ENCODE measurements at regions not wholly inside any gene's neighbourhood (a gene's known extent, or its start where the extent isn't known, plus 50 kb on each side); places are given as distances from the start of the nearest gene placed in this dataset.
"Not testable (repeated sequence)": the region's sequence is repeated elsewhere in the genome, so short reads cannot be mapped to it uniquely, and the experiment has no call there.

DNA sequence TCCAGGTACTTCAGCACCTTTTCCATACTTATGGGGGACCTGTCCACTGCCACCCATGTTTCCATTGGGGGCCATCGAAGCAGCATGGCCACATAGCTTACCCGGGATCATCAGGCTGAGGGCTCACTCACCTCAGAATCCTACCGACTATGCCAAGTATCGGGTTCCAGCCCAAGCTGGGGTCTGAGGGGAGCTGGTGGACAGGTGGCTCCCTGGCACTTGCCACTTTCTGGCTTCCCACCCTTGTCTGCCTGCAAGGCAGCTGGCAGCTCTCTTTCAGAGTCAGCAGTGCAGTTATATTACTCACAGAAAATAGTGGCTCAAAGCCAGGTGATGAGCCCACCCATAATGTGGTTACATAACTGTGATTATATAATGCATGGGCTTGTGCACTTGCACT lies 1153.8 kb downstream of the STIM2 start:
- Histone ChIP-seq H3K4me3 (ENCODE audit: low read depth, low read length) (no peak overlapping the region), H3K9ac (ENCODE audit: low read depth, low read length) (no peak overlapping the region), H3K4me1 (ENCODE audit: control insufficient read depth, insufficient read depth, low read length) (no peaks in the 10 kb centered on the region), H3K27ac (ENCODE audit: low read depth, low read length) (no peak overlapping the region), H3K9me3 (ENCODE audit: control insufficient read depth, insufficient read depth, low read length) (peaks cover 7% of the 10 kb centered on the region), H3K27me3 (ENCODE audit: control insufficient read depth, insufficient read depth, low read length) (no peaks in the 10 kb centered on the region), H3K36me3 (ENCODE audit: control insufficient read depth, insufficient read depth, low read length) (no peaks in the 10 kb centered on the region)

- no peaks in the 10 kb centered on the region for H3K27me3 ChIP-seq (ENCODE audit: control insufficient read depth, insufficient read depth, low read length)
- H3K9ac ChIP-seq (ENCODE audit: low read depth, low read length) = no peak overlapping the region
Measured at GRCh38 chr4:28015996-28016395, 1155.4 kb downstream of the STIM2 start.

DNA sequence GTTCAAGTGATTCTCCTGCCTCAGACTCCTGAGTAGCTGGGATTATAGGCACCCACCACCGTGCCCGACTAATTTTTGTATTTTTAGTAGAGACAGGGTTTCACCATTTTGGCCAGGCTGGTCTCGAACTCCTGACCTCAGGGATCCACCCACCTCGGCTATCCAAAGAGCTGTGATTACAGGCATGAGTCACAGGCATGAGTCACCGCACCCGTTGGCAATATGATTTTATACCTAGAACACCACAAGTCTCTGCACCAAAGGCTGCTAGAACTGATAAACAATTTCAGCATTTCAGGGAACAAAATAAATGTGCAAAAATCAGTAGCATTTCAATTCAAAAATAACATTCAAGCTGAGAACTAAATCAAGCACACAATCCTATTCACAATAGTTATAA lies 1177.6 kb downstream of the STIM2 start:
- H3K9me3 ChIP-seq (ENCODE audit: control insufficient read depth, insufficient read depth, low read length); H3K9ac ChIP-seq (ENCODE audit: low read depth, low read length); H3K36me3 ChIP-seq (ENCODE audit: control insufficient read depth, insufficient read depth, low read length); H3K4me3 ChIP-seq (ENCODE audit: low read depth, low read length); H3K4me1 ChIP-seq (ENCODE audit: control insufficient read depth, insufficient read depth, low read length); H3K27me3 ChIP-seq (ENCODE audit: control insufficient read depth, insufficient read depth, low read length); H3K27ac ChIP-seq (ENCODE audit: low read depth, low read length): not testable (repeated sequence)

More at GRCh38 chr4:28015996-28016395, 1155.4 kb downstream of the STIM2 start:
- Histone ChIP-seq H3K36me3 (ENCODE audit: control insufficient read depth, insufficient read depth, low read length) (no peaks in the 10 kb centered on the region), H3K27ac (ENCODE audit: low read depth, low read length) (no peak overlapping the region), H3K4me1 (ENCODE audit: control insufficient read depth, insufficient read depth, low read length) (no peaks in the 10 kb centered on the region), H3K4me3 (ENCODE audit: low read depth, low read length) (no peak overlapping the region), H3K9me3 (ENCODE audit: control insufficient read depth, insufficient read depth, low read length) (peaks cover 7% of the 10 kb centered on the region)

DNA sequence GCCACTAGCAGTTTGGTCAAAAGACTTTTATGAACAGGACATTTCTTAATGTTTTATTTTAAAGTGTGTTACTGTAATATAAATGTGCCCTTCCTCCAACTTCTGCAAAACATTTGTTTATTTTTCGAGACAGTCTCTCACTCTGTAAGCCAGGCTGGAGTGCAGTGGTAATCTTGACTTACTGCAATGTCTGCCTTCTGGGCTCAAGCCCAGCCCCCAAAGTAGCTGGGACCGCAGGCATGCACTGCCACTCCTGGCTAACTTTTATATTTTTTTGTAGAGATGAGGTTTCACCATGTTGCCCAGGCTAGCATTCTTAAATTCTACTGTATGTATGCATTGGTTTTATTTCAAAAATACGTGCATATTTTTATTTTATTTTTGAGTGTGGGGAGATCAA lies 1201.9 kb downstream of the STIM2 start:
- no peaks in the 10 kb centered on the region for H3K27me3 ChIP-seq (ENCODE audit: control insufficient read depth, insufficient read depth, low read length)
- H3K36me3 ChIP-seq (ENCODE audit: control insufficient read depth, insufficient read depth, low read length) = no peaks in the 10 kb centered on the region
- H3K4me3 ChIP-seq (ENCODE audit: low read depth, low read length) = no peak overlapping the region
- H3K27ac ChIP-seq (ENCODE audit: low read depth, low read length) = no peak overlapping the region
- no peak overlapping the region for H3K9ac ChIP-seq (ENCODE audit: low read depth, low read length)
- no peaks in the 10 kb centered on the region for H3K9me3 ChIP-seq (ENCODE audit: control insufficient read depth, insufficient read depth, low read length)
- no peaks in the 10 kb centered on the region for H3K4me1 ChIP-seq (ENCODE audit: control insufficient read depth, insufficient read depth, low read length)

GRCh38 chr4:28073860-28074555 lies 1213.4 kb downstream of the STIM2 start:
- Histone ChIP-seq H3K4me3 (ENCODE audit: low read depth, low read length) (no peak overlapping the region), H3K9me3 (ENCODE audit: control insufficient read depth, insufficient read depth, low read length) (no peaks in the 10 kb centered on the region), H3K4me1 (ENCODE audit: control insufficient read depth, insufficient read depth, low read length) (no peaks in the 10 kb centered on the region), H3K27me3 (ENCODE audit: control insufficient read depth, insufficient read depth, low read length) (no peaks in the 10 kb centered on the region), H3K36me3 (ENCODE audit: control insufficient read depth, insufficient read depth, low read length) (no peaks in the 10 kb centered on the region), H3K9ac (ENCODE audit: low read depth, low read length) (no peak overlapping the region), H3K27ac (ENCODE audit: low read depth, low read length) (no peak overlapping the region)

DNA sequence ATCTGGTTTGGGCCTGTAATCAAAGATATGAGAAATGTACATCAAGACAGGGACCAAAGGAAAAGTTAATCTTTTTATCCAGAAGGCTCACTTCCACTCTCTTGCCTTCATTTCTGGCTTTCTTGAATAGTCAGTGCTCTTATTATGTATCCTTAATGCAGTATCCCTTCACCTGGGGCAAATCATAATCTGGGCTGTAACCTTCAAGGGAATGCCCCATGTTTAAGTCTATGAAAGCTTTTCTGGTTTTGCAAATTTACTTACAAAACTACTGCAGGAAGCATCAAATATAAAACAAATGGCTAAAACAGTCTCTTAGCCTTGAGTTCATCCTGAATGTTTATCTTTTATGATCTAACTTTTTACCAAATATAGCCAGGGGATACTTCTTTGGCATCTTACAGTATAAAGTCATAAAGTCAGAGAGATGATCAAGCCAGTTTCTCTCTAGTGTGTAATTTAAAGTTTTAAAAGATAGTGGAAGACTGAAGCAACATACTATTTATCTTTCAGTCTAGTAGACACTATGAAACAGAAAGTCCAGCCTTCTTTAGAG lies 1214.8 kb downstream of the STIM2 start:
- H3K27ac ChIP-seq (ENCODE audit: low read depth, low read length) = no peak overlapping the region
- no peaks in the 10 kb centered on the region for H3K36me3 ChIP-seq (ENCODE audit: control insufficient read depth, insufficient read depth, low read length)
- H3K27me3 ChIP-seq (ENCODE audit: control insufficient read depth, insufficient read depth, low read length) = no peaks in the 10 kb centered on the region
- no peak overlapping the region for H3K9ac ChIP-seq (ENCODE audit: low read depth, low read length)
- H3K4me3 ChIP-seq (ENCODE audit: low read depth, low read length) = no peak overlapping the region
- H3K9me3 ChIP-seq (ENCODE audit: control insufficient read depth, insufficient read depth, low read length) = no peaks in the 10 kb centered on the region
- no peaks in the 10 kb centered on the region for H3K4me1 ChIP-seq (ENCODE audit: control insufficient read depth, insufficient read depth, low read length)

GRCh38 chr4:28077203-28077602 lies 1216.6 kb downstream of the STIM2 start:
- H3K4me1 ChIP-seq (ENCODE audit: control insufficient read depth, insufficient read depth, low read length); H3K4me3 ChIP-seq (ENCODE audit: low read depth, low read length); H3K9ac ChIP-seq (ENCODE audit: low read depth, low read length); H3K36me3 ChIP-seq (ENCODE audit: control insufficient read depth, insufficient read depth, low read length); H3K9me3 ChIP-seq (ENCODE audit: control insufficient read depth, insufficient read depth, low read length); H3K27ac ChIP-seq (ENCODE audit: low read depth, low read length); H3K27me3 ChIP-seq (ENCODE audit: control insufficient read depth, insufficient read depth, low read length): not testable (repeated sequence)

DNA sequence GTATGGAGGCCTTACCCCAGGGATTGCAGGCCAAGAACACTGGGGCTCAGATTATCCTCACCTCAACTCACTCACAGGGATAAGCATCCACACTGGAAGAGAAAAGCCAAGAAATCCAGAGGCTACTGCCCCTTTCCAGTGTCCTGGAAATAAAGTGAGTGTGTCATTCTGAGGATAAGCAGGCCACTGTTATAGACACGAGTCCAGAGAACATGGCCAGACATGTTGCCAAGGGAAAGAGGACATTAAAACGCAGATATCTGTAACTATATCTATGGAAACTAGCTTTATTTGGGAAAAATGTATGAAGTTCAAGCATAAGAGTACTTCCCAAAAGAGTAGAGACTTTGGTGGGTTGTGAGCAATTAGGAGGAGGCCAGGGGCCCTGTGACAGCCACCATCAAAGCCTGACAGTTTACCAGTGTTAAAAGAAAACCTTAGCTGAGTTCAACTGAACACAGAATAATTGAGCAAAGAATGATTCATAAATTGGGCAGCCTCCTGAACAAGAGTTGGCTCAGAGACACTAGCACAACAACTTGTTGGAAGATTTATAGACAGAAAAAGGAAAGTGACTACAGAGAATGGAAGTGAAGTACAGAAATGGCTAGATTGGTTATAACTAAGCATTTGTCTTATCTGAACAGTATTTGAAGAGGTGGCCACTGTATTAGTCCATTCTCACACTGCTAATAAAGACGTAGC lies 1222.2 kb downstream of the STIM2 start:
- no peaks in the 10 kb centered on the region for H3K4me1 ChIP-seq (ENCODE audit: control insufficient read depth, insufficient read depth, low read length)
- H3K27me3 ChIP-seq (ENCODE audit: control insufficient read depth, insufficient read depth, low read length) = no peaks in the 10 kb centered on the region
- no peak overlapping the region for H3K27ac ChIP-seq (ENCODE audit: low read depth, low read length)
- no peak overlapping the region for H3K4me3 ChIP-seq (ENCODE audit: low read depth, low read length)
- peaks cover 13% of the 10 kb centered on the region; the same call in 1 of the 2 replicates for H3K9me3 ChIP-seq (ENCODE audit: control insufficient read depth, insufficient read depth, low read length)
- no peaks in the 10 kb centered on the region for H3K36me3 ChIP-seq (ENCODE audit: control insufficient read depth, insufficient read depth, low read length)
- no peak overlapping the region for H3K9ac ChIP-seq (ENCODE audit: low read depth, low read length)

DNA sequence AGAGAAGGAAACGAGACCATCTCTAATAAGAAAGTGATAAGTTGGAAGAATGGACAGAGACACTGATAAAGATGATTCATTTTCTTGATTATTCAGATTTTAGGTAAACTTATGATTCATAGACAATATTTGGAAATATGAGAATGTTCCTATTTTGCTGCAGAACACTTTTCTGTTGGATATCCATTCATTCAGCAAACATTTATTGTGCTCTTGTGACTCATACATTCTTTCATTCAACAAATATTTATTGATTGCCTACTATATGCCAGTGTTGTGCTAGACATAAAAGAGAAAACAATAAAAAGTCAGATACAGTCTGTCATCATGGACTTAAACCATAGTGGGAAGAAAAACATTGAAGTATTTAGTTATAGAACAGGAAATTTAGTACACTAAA lies 1232.0 kb downstream of the STIM2 start:
- Histone ChIP-seq H3K4me1 (ENCODE audit: control insufficient read depth, insufficient read depth, low read length) (no peaks in the 10 kb centered on the region), H3K27ac (ENCODE audit: low read depth, low read length) (no peak overlapping the region), H3K4me3 (ENCODE audit: low read depth, low read length) (no peak overlapping the region), H3K36me3 (ENCODE audit: control insufficient read depth, insufficient read depth, low read length) (no peaks in the 10 kb centered on the region), H3K9ac (ENCODE audit: low read depth, low read length) (no peak overlapping the region), H3K9me3 (ENCODE audit: control insufficient read depth, insufficient read depth, low read length) (no peaks in the 10 kb centered on the region), H3K27me3 (ENCODE audit: control insufficient read depth, insufficient read depth, low read length) (no peaks in the 10 kb centered on the region)

- H3K27ac ChIP-seq (ENCODE audit: low read depth, low read length) = no peak overlapping the region
- H3K9me3 ChIP-seq (ENCODE audit: control insufficient read depth, insufficient read depth, low read length) = no peaks in the 10 kb centered on the region
Measured at GRCh38 chr4:28093071-28093470, 1232.4 kb downstream of the STIM2 start.

GRCh38 chr4:28101583-28101982 lies 1240.9 kb downstream of the STIM2 start:
- Histone ChIP-seq H3K9me3 (ENCODE audit: control insufficient read depth, insufficient read depth, low read length) (no peaks in the 10 kb centered on the region), H3K4me3 (ENCODE audit: low read depth, low read length) (no peak overlapping the region), H3K27ac (ENCODE audit: low read depth, low read length) (no peak overlapping the region), H3K27me3 (ENCODE audit: control insufficient read depth, insufficient read depth, low read length) (no peaks in the 10 kb centered on the region), H3K9ac (ENCODE audit: low read depth, low read length) (no peak overlapping the region), H3K4me1 (ENCODE audit: control insufficient read depth, insufficient read depth, low read length) (no peaks in the 10 kb centered on the region), H3K36me3 (ENCODE audit: control insufficient read depth, insufficient read depth, low read length) (no peaks in the 10 kb centered on the region)

More at GRCh38 chr4:28093071-28093470, 1232.4 kb downstream of the STIM2 start:
- H3K27me3 ChIP-seq (ENCODE audit: control insufficient read depth, insufficient read depth, low read length) = no peaks in the 10 kb centered on the region
- no peak overlapping the region for H3K9ac ChIP-seq (ENCODE audit: low read depth, low read length)
- no peaks in the 10 kb centered on the region for H3K4me1 ChIP-seq (ENCODE audit: control insufficient read depth, insufficient read depth, low read length)
- H3K4me3 ChIP-seq (ENCODE audit: low read depth, low read length) = no peak overlapping the region
- H3K36me3 ChIP-seq (ENCODE audit: control insufficient read depth, insufficient read depth, low read length) = no peaks in the 10 kb centered on the region

Measured in HUES48 (cell line).